GM18508 (cell line): ENCODE measurements at regions not wholly inside any gene's neighbourhood (a gene's known extent, or its start where the extent isn't known, plus 50 kb on each side); places are given as distances from the start of the nearest gene placed in this dataset.
"Not testable (repeated sequence)": the region's sequence is repeated elsewhere in the genome, so short reads cannot be mapped to it uniquely, and the experiment has no call there.

ENCODE experiments used
- ATAC-seq: cut with Tn5 transposase; IDR thresholded peaks from one replicate; pipeline ENCODE4 v1.9.1; 2021; ENCODE audit warnings: moderate number of reproducible peaks; ENCODE audit not compliant: insufficient read depth, unreplicated experiment

- ATAC-seq, result no peak
Measured at GRCh38 chr14:49250517-49250916, 335.7 kb downstream of the RPS29 start.

- no peak for ATAC-seq
Measured at GRCh38 chr14:49250109-49250508, 336.1 kb downstream of the RPS29 start.

- no peak for ATAC-seq
Measured at GRCh38 chr14:49249022-49249421, 337.2 kb downstream of the RPS29 start.

- ATAC-seq, result not testable (repeated sequence)
Measured at GRCh38 chr14:49243777-49244176, 342.4 kb downstream of the RPS29 start.

- ATAC-seq, result no peak
Measured at GRCh38 chr14:49240383-49240782, 345.8 kb downstream of the RPS29 start.

GRCh38 chr14:49228552-49228951, 357.6 kb downstream of the RPS29 start:
- ATAC-seq, result no peak

- ATAC-seq, result no peak
Measured at GRCh38 chr14:49221316-49221715, 364.9 kb downstream of the RPS29 start.

- no peak for ATAC-seq
Measured at GRCh38 chr14:49220492-49220891, 365.7 kb downstream of the RPS29 start.

GRCh38 chr14:49218436-49219092, 367.6 kb downstream of the RPS29 start:
- ATAC-seq, result no peak

GRCh38 chr14:49212721-49213120, 373.5 kb downstream of the RPS29 start:
- no peak for ATAC-seq

GRCh38 chr14:49209416-49209815, 376.8 kb downstream of the RPS29 start:
- no peak for ATAC-seq

- ATAC-seq, result no peak
Measured at GRCh38 chr14:49206828-49207227, 379.4 kb downstream of the RPS29 start.

GRCh38 chr14:49203676-49204075, 382.5 kb downstream of the RPS29 start:
- no peak for ATAC-seq

- no peak for ATAC-seq
Measured at GRCh38 chr14:49199159-49199558, 387.0 kb downstream of the RPS29 start.

- no peak for ATAC-seq
Measured at GRCh38 chr14:49196327-49196726, 389.9 kb downstream of the RPS29 start.

- no peak for ATAC-seq
Measured at GRCh38 chr14:49194067-49194466, 392.1 kb downstream of the RPS29 start.

GRCh38 chr14:49193332-49194065, 392.7 kb downstream of the RPS29 start:
- peak; percentile 100 for ATAC-seq

- no peak for ATAC-seq
Measured at GRCh38 chr14:49191380-49191779, 394.8 kb downstream of the RPS29 start.

GRCh38 chr14:49189375-49189774, 396.8 kb downstream of the RPS29 start:
- no peak for ATAC-seq

- no peak for ATAC-seq
Measured at GRCh38 chr14:49187799-49188198, 398.4 kb downstream of the RPS29 start.

- ATAC-seq, result peak; percentile 98
Measured at GRCh38 chr14:49173765-49174373, 412.3 kb downstream of the RPS29 start.

- no peak for ATAC-seq
Measured at GRCh38 chr14:49164074-49164473, 422.1 kb downstream of the RPS29 start.
